HEK293T (cell line): ENCODE measurements at regions not wholly inside any gene's neighbourhood (a gene's known extent, or its start where the extent isn't known, plus 50 kb on each side); places are given as distances from the start of the nearest gene placed in this dataset.

Source experiments
- CTCF ChIA-PET: fragments of 350-600 bp; formaldehyde crosslinking; extraction: SDS; loops from one replicate; lab custom pipeline; 2021; ENCODE audit warnings: antibody characterized with exemption, inconsistent platforms; lab: Yijun Ruan, JAX
- POLR2A ChIA-PET: fragments of 350-600 bp; formaldehyde crosslinking; extraction: SDS; loops from one replicate; lab custom pipeline; 2020; ENCODE audit warnings: antibody characterized with exemption, inconsistent platforms; lab: Yijun Ruan, JAX
- DNase-seq: peaks from one replicate; pipeline ENCODE4 v3.0.0; 2012; ENCODE audit warnings: mixed read lengths; ENCODE audit errors: extremely low spot score
- ARNT ChIP-seq: fragments of 450-650 bp; IDR thresholded peaks from 2 replicates; pipeline ENCODE4 v1.6.1; 2017; ENCODE audit warnings: mild to moderate bottlenecking
- BHLHE40 ChIP-seq: fragments of 450-650 bp; IDR thresholded peaks from 2 replicates; pipeline ENCODE4 v1.6.1; 2016; ENCODE audit warnings: mild to moderate bottlenecking, moderate library complexity, borderline replicate concordance
- ELF4 ChIP-seq: fragments of 450-650 bp; IDR thresholded peaks from 2 replicates; pipeline ENCODE4 v1.6.1; 2017; ENCODE audit warnings: antibody characterized with exemption
- FOXK2 ChIP-seq: fragments of 450-650 bp; IDR thresholded peaks from 2 replicates; pipeline ENCODE4 v1.6.1; 2016; ENCODE audit warnings: mild to moderate bottlenecking
- FOXM1 ChIP-seq: fragments of 450-650 bp; IDR thresholded peaks from 2 replicates; pipeline ENCODE4 v1.6.1; 2017; ENCODE audit warnings: mild to moderate bottlenecking, borderline replicate concordance
- HDGF ChIP-seq: fragments of 450-650 bp; IDR thresholded peaks from 2 replicates; pipeline ENCODE4 v1.6.1; 2017; ENCODE audit warnings: antibody characterized with exemption, borderline replicate concordance
- L3MBTL2 ChIP-seq: fragments of 450-650 bp; conservative IDR thresholded peaks from 2 replicates; pipeline ENCODE4 v1.6.1; 2016; ENCODE audit warnings: mild to moderate bottlenecking
- LEF1 ChIP-seq: fragments of 450-650 bp; IDR thresholded peaks from 2 replicates; pipeline ENCODE4 v1.6.1; 2017; ENCODE audit warnings: mild to moderate bottlenecking, borderline replicate concordance
- NFRKB ChIP-seq: fragments of 450-650 bp; IDR thresholded peaks from 2 replicates; pipeline ENCODE4 v1.6.1; 2016; ENCODE audit warnings: mild to moderate bottlenecking, moderate library complexity
- SP1 ChIP-seq: fragments of 450-650 bp; IDR thresholded peaks from 2 replicates; pipeline ENCODE4 v1.6.1; 2017
- SUZ12 ChIP-seq: fragments of 450-650 bp; IDR thresholded peaks from 2 replicates; pipeline ENCODE4 v1.6.1; 2016; ENCODE audit warnings: mild to moderate bottlenecking
- TF ChIP-seq, protein P1 (sequence below): fragments of 450-650 bp; IDR thresholded peaks from 2 replicates; pipeline ENCODE4 v1.6.1; 2016

DNA sequence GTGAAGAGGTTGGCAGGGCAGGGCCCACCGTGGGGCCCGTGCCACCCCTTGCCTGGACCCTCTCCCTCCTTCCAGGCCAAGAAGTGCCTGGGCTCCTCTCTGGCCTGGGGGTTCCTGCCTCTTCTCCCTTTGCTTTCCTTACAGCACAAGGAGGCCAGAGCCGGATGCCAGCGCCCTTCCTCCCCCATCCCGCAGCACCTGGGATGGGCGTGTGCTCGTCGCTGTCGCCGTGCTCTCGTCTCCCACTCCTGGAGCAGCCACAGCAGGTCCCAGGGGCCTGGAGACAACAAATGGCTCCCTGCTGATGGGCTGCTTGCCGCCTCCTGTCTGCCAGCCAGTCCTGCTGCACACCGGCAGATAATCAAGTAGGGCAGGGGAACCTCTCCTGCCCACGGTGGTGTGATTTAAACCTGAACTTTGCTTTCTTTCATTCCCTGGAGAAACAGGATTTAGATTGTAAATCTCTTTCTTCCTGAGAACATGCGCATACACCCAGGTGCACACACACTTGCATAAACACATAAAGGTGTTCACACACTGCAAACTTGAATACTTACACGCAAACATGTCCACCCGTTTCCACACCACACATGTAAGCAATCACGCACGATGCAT is 50.8 kb upstream of the POU3F1 start:
- TF ChIP-seq NFRKB = no peak
- no peak for TF ChIP-seq FOXM1
- no peak for TF ChIP-seq SP1
- TF ChIP-seq, protein P1, sequence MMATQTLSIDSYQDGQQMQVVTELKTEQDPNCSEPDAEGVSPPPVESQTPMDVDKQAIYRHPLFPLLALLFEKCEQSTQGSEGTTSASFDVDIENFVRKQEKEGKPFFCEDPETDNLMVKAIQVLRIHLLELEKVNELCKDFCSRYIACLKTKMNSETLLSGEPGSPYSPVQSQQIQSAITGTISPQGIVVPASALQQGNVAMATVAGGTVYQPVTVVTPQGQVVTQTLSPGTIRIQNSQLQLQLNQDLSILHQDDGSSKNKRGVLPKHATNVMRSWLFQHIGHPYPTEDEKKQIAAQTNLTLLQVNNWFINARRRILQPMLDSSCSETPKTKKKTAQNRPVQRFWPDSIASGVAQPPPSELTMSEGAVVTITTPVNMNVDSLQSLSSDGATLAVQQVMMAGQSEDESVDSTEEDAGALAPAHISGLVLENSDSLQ = no peak
- TF ChIP-seq BHLHE40 = no peak
- TF ChIP-seq SUZ12 = no peak
- TF ChIP-seq ARNT = no peak
- no peak for TF ChIP-seq LEF1
- TF ChIP-seq L3MBTL2 = no peak
- TF ChIP-seq FOXK2 = no peak
- no peak for TF ChIP-seq HDGF
- TF ChIP-seq ELF4 = no peak
- CTCF ChIA-PET = no interaction called here
- no peak for DNase-seq
- POLR2A ChIA-PET = no interaction called here
